HL-60 (cell line): ENCODE measurements at regions not wholly inside any gene's neighbourhood (a gene's known extent, or its start where the extent isn't known, plus 50 kb on each side); places are given as distances from the start of the nearest gene placed in this dataset.

ENCODE experiments used
- DNase-seq, 2 experiments: peaks; one replicate each; pipeline ENCODE4 v3.0.0-alpha.2; 2010 to 2020; ENCODE audit warnings: low read depth in 1 of 2, low spot score in 1 of 2
- H3K27ac ChIP-seq: fragments of 250-450 bp; sonication (Bioruptor Pico); replicated peaks from 2 replicates; pipeline ENCODE4 v1.5.1; 2020; ENCODE audit warnings: mild to moderate bottlenecking, moderate library complexity
- H3K27me3 ChIP-seq: fragments of 250-450 bp; sonication (Bioruptor Pico); 2 replicates; pipeline ENCODE4 v1.5.1; 2021; ENCODE audit warnings: mild to moderate bottlenecking, moderate library complexity; ENCODE audit not compliant: insufficient read depth, poor library complexity, severe bottlenecking
- H3K4me3 ChIP-seq: replicated peaks from 2 replicates; pipeline ENCODE4 v1.5.1; 2011; ENCODE audit warnings: mild to moderate bottlenecking, control low read depth, low read length; ENCODE audit not compliant: insufficient read depth
- GABPA ChIP-seq: IDR thresholded peaks from 2 replicates; pipeline ENCODE4 v1.6.1; 2012; ENCODE audit warnings: low read depth
- POLR2AphosphoS5 ChIP-seq: IDR thresholded peaks from 2 replicates; pipeline ENCODE4 v1.6.1; 2012; ENCODE audit warnings: low read depth
- SPI1 ChIP-seq: IDR thresholded peaks from 2 replicates; pipeline ENCODE4 v1.6.1; 2012; ENCODE audit warnings: low read depth, mild to moderate bottlenecking, borderline replicate concordance
- TF ChIP-seq, protein P1 (sequence below): IDR thresholded peaks from 2 replicates; pipeline ENCODE4 v1.6.1; 2012; ENCODE audit warnings: low read depth; ENCODE audit not compliant: insufficient replicate concordance
- TF ChIP-seq, protein P2 (sequence below): IDR thresholded peaks from one replicate; pipeline ENCODE4 v1.5.1; 2011; ENCODE audit warnings: low read length, control low read depth, inconsistent platforms; ENCODE audit not compliant: insufficient read depth

DNA sequence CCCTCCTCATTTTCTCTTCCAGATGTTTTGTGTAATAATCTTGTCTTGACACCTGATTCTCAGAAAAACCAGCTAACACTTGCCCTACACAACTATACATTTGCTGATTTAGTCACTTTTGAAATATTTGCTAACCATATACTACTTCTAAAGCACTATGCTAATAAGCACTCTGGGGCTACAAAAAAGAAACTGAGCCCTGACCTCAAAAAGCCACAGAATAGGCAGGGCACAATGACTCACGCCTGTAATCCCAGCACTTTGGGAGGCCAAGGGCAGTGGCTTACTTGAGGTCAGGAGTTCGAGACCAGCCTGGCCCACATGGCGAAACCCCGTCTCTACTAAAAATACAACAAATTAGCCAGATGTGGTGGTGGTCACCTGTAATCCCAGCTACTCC lies 266.0 kb downstream of the RAD51AP2 start:
- TF ChIP-seq GABPA (no peak), SPI1 (no peak)
- TF ChIP-seq, protein P1, sequence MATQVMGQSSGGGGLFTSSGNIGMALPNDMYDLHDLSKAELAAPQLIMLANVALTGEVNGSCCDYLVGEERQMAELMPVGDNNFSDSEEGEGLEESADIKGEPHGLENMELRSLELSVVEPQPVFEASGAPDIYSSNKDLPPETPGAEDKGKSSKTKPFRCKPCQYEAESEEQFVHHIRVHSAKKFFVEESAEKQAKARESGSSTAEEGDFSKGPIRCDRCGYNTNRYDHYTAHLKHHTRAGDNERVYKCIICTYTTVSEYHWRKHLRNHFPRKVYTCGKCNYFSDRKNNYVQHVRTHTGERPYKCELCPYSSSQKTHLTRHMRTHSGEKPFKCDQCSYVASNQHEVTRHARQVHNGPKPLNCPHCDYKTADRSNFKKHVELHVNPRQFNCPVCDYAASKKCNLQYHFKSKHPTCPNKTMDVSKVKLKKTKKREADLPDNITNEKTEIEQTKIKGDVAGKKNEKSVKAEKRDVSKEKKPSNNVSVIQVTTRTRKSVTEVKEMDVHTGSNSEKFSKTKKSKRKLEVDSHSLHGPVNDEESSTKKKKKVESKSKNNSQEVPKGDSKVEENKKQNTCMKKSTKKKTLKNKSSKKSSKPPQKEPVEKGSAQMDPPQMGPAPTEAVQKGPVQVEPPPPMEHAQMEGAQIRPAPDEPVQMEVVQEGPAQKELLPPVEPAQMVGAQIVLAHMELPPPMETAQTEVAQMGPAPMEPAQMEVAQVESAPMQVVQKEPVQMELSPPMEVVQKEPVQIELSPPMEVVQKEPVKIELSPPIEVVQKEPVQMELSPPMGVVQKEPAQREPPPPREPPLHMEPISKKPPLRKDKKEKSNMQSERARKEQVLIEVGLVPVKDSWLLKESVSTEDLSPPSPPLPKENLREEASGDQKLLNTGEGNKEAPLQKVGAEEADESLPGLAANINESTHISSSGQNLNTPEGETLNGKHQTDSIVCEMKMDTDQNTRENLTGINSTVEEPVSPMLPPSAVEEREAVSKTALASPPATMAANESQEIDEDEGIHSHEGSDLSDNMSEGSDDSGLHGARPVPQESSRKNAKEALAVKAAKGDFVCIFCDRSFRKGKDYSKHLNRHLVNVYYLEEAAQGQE, result no peak
- no peak for DNase-seq
- H3K27ac ChIP-seq, result no peak overlapping the region
- H3K27me3 ChIP-seq, result no peaks in the 10 kb centered on the region
- no peak overlapping the region for H3K4me3 ChIP-seq

DNA sequence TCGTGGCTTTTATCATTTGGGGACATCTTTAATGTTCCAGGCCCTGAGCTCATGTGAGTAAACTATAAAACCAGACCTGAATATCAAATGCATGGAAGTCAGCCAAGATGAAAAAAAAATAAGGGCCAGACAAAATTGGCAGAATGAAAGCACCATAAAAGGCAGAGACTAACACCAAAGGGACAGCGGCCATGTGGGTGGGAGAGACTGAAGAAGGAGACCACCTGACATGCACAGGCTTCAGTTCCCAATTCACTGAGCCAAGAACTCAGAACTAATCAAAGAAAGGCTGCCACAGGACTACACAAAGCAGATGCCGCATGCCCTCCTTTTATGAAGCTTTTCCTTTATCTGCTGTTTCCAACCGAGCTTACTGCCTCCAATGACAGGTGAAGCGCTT lies 267.1 kb downstream of the RAD51AP2 start:
- Histone ChIP-seq H3K27me3 (no peaks in the 10 kb centered on the region), H3K27ac (no peak overlapping the region), H3K4me3 (no peak overlapping the region)
- no peak for TF ChIP-seq SPI1
- no peak for TF ChIP-seq POLR2AphosphoS5
- TF ChIP-seq GABPA, result no peak
- TF ChIP-seq, protein P1, result no peak
- TF ChIP-seq, protein P2, sequence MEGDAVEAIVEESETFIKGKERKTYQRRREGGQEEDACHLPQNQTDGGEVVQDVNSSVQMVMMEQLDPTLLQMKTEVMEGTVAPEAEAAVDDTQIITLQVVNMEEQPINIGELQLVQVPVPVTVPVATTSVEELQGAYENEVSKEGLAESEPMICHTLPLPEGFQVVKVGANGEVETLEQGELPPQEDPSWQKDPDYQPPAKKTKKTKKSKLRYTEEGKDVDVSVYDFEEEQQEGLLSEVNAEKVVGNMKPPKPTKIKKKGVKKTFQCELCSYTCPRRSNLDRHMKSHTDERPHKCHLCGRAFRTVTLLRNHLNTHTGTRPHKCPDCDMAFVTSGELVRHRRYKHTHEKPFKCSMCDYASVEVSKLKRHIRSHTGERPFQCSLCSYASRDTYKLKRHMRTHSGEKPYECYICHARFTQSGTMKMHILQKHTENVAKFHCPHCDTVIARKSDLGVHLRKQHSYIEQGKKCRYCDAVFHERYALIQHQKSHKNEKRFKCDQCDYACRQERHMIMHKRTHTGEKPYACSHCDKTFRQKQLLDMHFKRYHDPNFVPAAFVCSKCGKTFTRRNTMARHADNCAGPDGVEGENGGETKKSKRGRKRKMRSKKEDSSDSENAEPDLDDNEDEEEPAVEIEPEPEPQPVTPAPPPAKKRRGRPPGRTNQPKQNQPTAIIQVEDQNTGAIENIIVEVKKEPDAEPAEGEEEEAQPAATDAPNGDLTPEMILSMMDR, result no peak
- no peak for DNase-seq

DNA sequence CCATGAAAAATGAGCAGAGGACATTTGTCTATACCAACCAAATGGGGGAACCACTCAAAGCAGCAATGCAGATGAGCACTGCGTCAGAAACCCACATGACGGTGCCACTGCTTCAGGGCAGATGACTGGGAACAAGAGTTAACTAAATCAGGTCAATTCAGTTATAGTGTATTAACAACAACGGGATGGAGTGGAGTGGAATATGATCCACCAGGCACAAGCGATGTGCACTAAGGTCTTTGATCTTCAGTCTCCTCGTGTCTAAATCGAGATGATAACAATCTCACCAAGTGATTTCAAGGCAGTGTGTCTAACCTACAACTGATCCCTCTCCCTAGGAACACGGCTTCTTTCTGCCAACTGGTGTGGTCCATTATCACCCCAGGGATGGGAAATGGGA lies 269.0 kb downstream of the RAD51AP2 start:
- Histone ChIP-seq H3K27me3 (no peaks in the 10 kb centered on the region), H3K4me3 (no peak overlapping the region), H3K27ac (no peak overlapping the region)
- DNase-seq, result no peak
- TF ChIP-seq POLR2AphosphoS5, result no peak
- TF ChIP-seq SPI1, result no peak
- no peak for TF ChIP-seq GABPA
- TF ChIP-seq, protein P2, result no peak

DNA sequence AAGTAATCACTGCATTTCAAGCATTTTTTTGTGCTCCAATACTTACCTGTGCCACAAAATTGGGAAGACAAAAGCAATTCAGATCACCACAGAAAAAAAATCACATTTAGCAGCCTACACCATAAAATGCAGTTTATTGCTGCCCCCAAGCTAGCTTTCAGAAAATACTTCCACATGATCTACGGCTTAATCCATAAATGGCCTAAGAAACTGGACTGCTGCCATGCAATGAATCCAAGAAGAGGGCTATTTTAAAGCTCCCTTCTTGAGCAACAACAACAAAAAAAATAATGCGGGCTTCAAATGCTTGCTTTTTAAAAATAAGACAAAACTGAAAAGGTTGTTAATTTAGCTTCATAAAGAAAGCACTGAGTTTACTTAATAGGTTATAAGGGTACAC lies 272.3 kb downstream of the RAD51AP2 start:
- TF ChIP-seq SPI1, result no peak
- TF ChIP-seq, protein P2, result no peak
- TF ChIP-seq GABPA, result no peak
- no peak for TF ChIP-seq POLR2AphosphoS5
- TF ChIP-seq, protein P1, result no peak
- H3K27me3 ChIP-seq, result no peaks in the 10 kb centered on the region

More for the DNA sequence above, 272.3 kb downstream of the RAD51AP2 start:
- no peak overlapping the region for H3K4me3 ChIP-seq
- DNase-seq, result no peak
- H3K27ac ChIP-seq, result no peak overlapping the region
